Hematopoietic multipotent progenitor cell treated with erythropoietin and hydrocortisone succinate and interleukin-3 and kit ligand, for 8 days (in vitro differentiated cells): ENCODE measurements at regions not wholly inside any gene's neighbourhood (a gene's known extent, or its start where the extent isn't known, plus 50 kb on each side); places are given as distances from the start of the nearest gene placed in this dataset.
A peak's percentile ranks its signal among the peaks of the same experiment; 100 is the strongest.
"Not testable (repeated sequence)": the region's sequence is repeated elsewhere in the genome, so short reads cannot be mapped to it uniquely, and the experiment has no call there.

ENCODE experiments used
- DNase-seq: peaks from one replicate; pipeline ENCODE4 v3.0.0-alpha.2; 2015

GRCh38 chr10:23777153-23777552 is 338.3 kb downstream of the OTUD1 start:
- no peak for DNase-seq

- DNase-seq = no peak
Observed at GRCh38 chr10:23779301-23779700, 340.4 kb downstream of the OTUD1 start.

- no peak for DNase-seq
Observed at GRCh38 chr10:23780331-23780730, 341.5 kb downstream of the OTUD1 start.

- no peak for DNase-seq
Observed at GRCh38 chr10:23786594-23786993, 347.7 kb downstream of the OTUD1 start.

GRCh38 chr10:23793577-23793976 is 354.7 kb downstream of the OTUD1 start:
- DNase-seq = no peak

- DNase-seq = peak; percentile 1
Observed at GRCh38 chr10:23797452-23797851, 358.6 kb downstream of the OTUD1 start.

GRCh38 chr10:23804125-23804524 is 365.2 kb downstream of the OTUD1 start:
- DNase-seq = no peak

GRCh38 chr10:23813687-23814086 is 374.8 kb downstream of the OTUD1 start:
- no peak for DNase-seq

- no peak for DNase-seq
Observed at GRCh38 chr10:23818484-23818883, 379.6 kb downstream of the OTUD1 start.

- no peak for DNase-seq
Observed at GRCh38 chr10:23820792-23821191, 381.9 kb downstream of the OTUD1 start.

- DNase-seq = no peak
Observed at GRCh38 chr10:23824822-23825221, 384.1 kb upstream of the KIAA1217 start.

GRCh38 chr10:23826421-23826820 is 382.5 kb upstream of the KIAA1217 start:
- DNase-seq = peak; percentile 2

GRCh38 chr10:23829556-23829955 is 379.4 kb upstream of the KIAA1217 start:
- DNase-seq = no peak

- no peak for DNase-seq
Observed at GRCh38 chr10:23834091-23834490, 374.8 kb upstream of the KIAA1217 start.

- no peak for DNase-seq
Observed at GRCh38 chr10:23850631-23851030, 358.3 kb upstream of the KIAA1217 start.

GRCh38 chr10:23859598-23859997 is 349.3 kb upstream of the KIAA1217 start:
- no peak for DNase-seq

GRCh38 chr10:23864631-23865147 is 344.2 kb upstream of the KIAA1217 start:
- DNase-seq = no peak

GRCh38 chr10:23866985-23867384 is 342.0 kb upstream of the KIAA1217 start:
- not testable (repeated sequence) for DNase-seq

- DNase-seq = no peak
Observed at GRCh38 chr10:23868121-23868520, 340.8 kb upstream of the KIAA1217 start.

- no peak for DNase-seq
Observed at GRCh38 chr10:23869548-23869947, 339.4 kb upstream of the KIAA1217 start.

- no peak for DNase-seq
Observed at GRCh38 chr10:23869996-23870395, 338.9 kb upstream of the KIAA1217 start.

- DNase-seq = peak; percentile 18
Observed at GRCh38 chr10:23870651-23871610, 338.0 kb upstream of the KIAA1217 start.

GRCh38 chr10:23872290-23872689 is 336.6 kb upstream of the KIAA1217 start:
- no peak for DNase-seq

- no peak for DNase-seq
Observed at GRCh38 chr10:23877791-23878320, 331.1 kb upstream of the KIAA1217 start.
